ENCODE measurements at regions not wholly inside any gene's neighbourhood (a gene's known extent, or its start where the extent isn't known, plus 50 kb on each side); places are given as distances from the start of the nearest gene placed in this dataset.
A peak's percentile ranks its signal among the peaks of the same experiment; 100 is the strongest.
"Not testable (repeated sequence)": the region's sequence is repeated elsewhere in the genome, so short reads cannot be mapped to it uniquely, and the experiment has no call there.

- DNase-seq, result no peak
These were observed 386.6 kb upstream of the CLINT1 start for GRCh38 chr5:158245513-158245912.

GRCh38 chr5:158244882-158245281, 385.9 kb upstream of the CLINT1 start:
- no peak for DNase-seq

GRCh38 chr5:158236511-158237335, 377.8 kb upstream of the CLINT1 start:
- peak; percentile 28 for DNase-seq

GRCh38 chr5:158235159-158235547, 376.2 kb upstream of the CLINT1 start:
- no peak for DNase-seq

- peak; percentile 33 for DNase-seq
These were observed 375.6 kb upstream of the CLINT1 start for GRCh38 chr5:158234323-158235158.

- no peak for DNase-seq
These were observed 374.9 kb upstream of the CLINT1 start for GRCh38 chr5:158233735-158234322.

- not testable (repeated sequence) for DNase-seq
These were observed 368.4 kb upstream of the CLINT1 start for GRCh38 chr5:158227314-158227713.

GRCh38 chr5:158226496-158226895, 367.6 kb upstream of the CLINT1 start:
- DNase-seq, result no peak

GRCh38 chr5:158224253-158224652, 365.3 kb upstream of the CLINT1 start:
- no peak for DNase-seq

- peak; percentile 1 for DNase-seq
These were observed 364.2 kb upstream of the CLINT1 start for GRCh38 chr5:158223054-158223600.

GRCh38 chr5:158212917-158213316, 354.0 kb upstream of the CLINT1 start:
- DNase-seq, result no peak

GRCh38 chr5:158212237-158212636, 353.3 kb upstream of the CLINT1 start:
- DNase-seq, result no peak

- no peak for DNase-seq
These were observed 350.4 kb upstream of the CLINT1 start for GRCh38 chr5:158209219-158209908.

- DNase-seq, result no peak
These were observed 348.8 kb upstream of the CLINT1 start for GRCh38 chr5:158207733-158208132.

- no peak for DNase-seq
These were observed 347.0 kb upstream of the CLINT1 start for GRCh38 chr5:158205992-158206391.

- DNase-seq, result no peak
These were observed 344.3 kb upstream of the CLINT1 start for GRCh38 chr5:158203261-158203660.

GRCh38 chr5:158202801-158203200, 343.9 kb upstream of the CLINT1 start:
- no peak for DNase-seq

GRCh38 chr5:158200619-158201018, 341.7 kb upstream of the CLINT1 start:
- no peak for DNase-seq

GRCh38 chr5:158198636-158199035, 339.7 kb upstream of the CLINT1 start:
- DNase-seq, result no peak

- no peak for DNase-seq
These were observed 336.7 kb upstream of the CLINT1 start for GRCh38 chr5:158195416-158196210.

GRCh38 chr5:158194561-158194976, 335.6 kb upstream of the CLINT1 start:
- no peak for DNase-seq
